ENCODE measurements at regions not wholly inside any gene's neighbourhood (a gene's known extent, or its start where the extent isn't known, plus 50 kb on each side); places are given as distances from the start of the nearest gene placed in this dataset.

DNA sequence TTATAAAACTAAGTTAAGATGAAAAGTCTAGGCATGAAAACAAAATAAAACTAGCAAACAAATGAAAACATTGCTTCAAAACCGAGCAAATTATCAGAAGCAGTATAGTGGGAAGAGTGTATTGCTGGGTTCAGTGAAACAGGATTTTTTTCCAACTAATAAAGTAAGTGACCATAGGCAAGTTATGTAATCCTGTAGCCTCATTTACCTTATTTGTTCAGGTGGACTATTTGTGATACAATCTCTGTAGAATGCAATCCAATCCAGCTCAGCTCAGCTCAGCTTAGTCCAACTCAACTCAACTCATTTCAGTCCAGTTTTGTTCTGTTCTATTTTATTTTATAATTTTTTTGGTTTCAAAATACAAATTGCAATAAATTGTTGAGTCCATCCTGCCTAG, 276.7 kb upstream of the LRIG3 start:
- Histone ChIP-seq H3K27me3 (replicated peaks; ENCODE audit: insufficient read depth, low read depth, low read length, poor library complexity) (no peaks in the 10 kb centered on the region), H3K4me3 (ENCODE audit: low read depth, low read length, poor library complexity, severe bottlenecking) (no peak overlapping the region), H3K9me3 (ENCODE audit: low read depth, low read length, poor library complexity, severe bottlenecking) (no peaks in the 10 kb centered on the region), H3K4me1 (ENCODE audit: insufficient read depth, low read length, poor library complexity, severe bottlenecking) (no peaks in the 10 kb centered on the region), H3K36me3 (ENCODE audit: insufficient read depth, low read length, poor library complexity, severe bottlenecking) (no peaks in the 10 kb centered on the region), H3K27ac (ENCODE audit: low read depth, low read length, poor library complexity, severe bottlenecking) (no peak overlapping the region)
- intact Hi-C loops (cut with micrococcal nuclease; ENCODE audit: unreplicated experiment), result no loop called here
- no peak for DNase-seq (ENCODE audit: low spot score)
- no peak for TF ChIP-seq EZH2 (IDR thresholded peaks at IDR 0.05; ENCODE audit: borderline replicate concordance, low read depth, low read length, poor library complexity, severe bottlenecking)
- TF ChIP-seq, protein P1, sequence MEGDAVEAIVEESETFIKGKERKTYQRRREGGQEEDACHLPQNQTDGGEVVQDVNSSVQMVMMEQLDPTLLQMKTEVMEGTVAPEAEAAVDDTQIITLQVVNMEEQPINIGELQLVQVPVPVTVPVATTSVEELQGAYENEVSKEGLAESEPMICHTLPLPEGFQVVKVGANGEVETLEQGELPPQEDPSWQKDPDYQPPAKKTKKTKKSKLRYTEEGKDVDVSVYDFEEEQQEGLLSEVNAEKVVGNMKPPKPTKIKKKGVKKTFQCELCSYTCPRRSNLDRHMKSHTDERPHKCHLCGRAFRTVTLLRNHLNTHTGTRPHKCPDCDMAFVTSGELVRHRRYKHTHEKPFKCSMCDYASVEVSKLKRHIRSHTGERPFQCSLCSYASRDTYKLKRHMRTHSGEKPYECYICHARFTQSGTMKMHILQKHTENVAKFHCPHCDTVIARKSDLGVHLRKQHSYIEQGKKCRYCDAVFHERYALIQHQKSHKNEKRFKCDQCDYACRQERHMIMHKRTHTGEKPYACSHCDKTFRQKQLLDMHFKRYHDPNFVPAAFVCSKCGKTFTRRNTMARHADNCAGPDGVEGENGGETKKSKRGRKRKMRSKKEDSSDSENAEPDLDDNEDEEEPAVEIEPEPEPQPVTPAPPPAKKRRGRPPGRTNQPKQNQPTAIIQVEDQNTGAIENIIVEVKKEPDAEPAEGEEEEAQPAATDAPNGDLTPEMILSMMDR (conservative IDR thresholded peaks at IDR 0.05; ENCODE audit: low read depth, low read length), result no peak
- no TSS peak for BruUV-seq (replicated peaks)
- CTCF ChIA-PET, result no interaction called here
- POLR2A ChIA-PET (ENCODE audit: low non-redundant PET), result no interaction called here

DNA sequence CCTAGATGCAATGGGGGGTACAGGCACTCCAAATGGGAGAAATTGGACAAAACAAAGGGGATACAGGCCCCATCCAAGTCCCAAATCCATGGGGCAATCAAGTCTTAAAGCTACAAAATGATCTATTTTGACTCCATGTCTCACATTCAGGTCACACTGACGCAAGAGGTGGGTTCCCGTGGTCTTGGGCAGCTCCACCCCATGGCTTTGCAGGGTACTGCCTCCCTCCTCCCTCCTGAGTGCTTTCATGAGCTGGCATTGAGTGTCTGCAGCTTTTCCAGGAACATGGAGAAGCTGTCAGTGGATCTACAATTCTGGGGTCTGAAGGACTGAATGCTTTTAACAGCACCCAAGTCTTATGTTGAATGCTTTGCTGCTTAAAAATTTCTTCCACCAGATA, 274.5 kb upstream of the LRIG3 start:
- TF ChIP-seq, protein P1 (conservative IDR thresholded peaks at IDR 0.05; ENCODE audit: low read depth, low read length), result no peak
- no peak for TF ChIP-seq EZH2 (IDR thresholded peaks at IDR 0.05; ENCODE audit: borderline replicate concordance, low read depth, low read length, poor library complexity, severe bottlenecking)
- Histone ChIP-seq H3K27ac (ENCODE audit: low read depth, low read length, poor library complexity, severe bottlenecking) (no peak overlapping the region), H3K9me3 (ENCODE audit: low read depth, low read length, poor library complexity, severe bottlenecking) (no peaks in the 10 kb centered on the region), H3K36me3 (ENCODE audit: insufficient read depth, low read length, poor library complexity, severe bottlenecking) (no peaks in the 10 kb centered on the region), H3K4me1 (ENCODE audit: insufficient read depth, low read length, poor library complexity, severe bottlenecking) (no peaks in the 10 kb centered on the region), H3K4me3 (ENCODE audit: low read depth, low read length, poor library complexity, severe bottlenecking) (no peak overlapping the region), H3K27me3 (replicated peaks; ENCODE audit: insufficient read depth, low read depth, low read length, poor library complexity) (no peaks in the 10 kb centered on the region)
- no peak for DNase-seq (ENCODE audit: low spot score)
- BruUV-seq (replicated peaks), result no TSS peak
- intact Hi-C loops (cut with micrococcal nuclease; ENCODE audit: unreplicated experiment), result no loop called here
- ChIA-PET POLR2A (ENCODE audit: low non-redundant PET) (no interaction called here), CTCF (interaction anchor here (0.6 kb wide), 1 partner anchor 1106 kb away, joined by 3 read pairs; no protein-coding TSS in a partner anchor)

DNA sequence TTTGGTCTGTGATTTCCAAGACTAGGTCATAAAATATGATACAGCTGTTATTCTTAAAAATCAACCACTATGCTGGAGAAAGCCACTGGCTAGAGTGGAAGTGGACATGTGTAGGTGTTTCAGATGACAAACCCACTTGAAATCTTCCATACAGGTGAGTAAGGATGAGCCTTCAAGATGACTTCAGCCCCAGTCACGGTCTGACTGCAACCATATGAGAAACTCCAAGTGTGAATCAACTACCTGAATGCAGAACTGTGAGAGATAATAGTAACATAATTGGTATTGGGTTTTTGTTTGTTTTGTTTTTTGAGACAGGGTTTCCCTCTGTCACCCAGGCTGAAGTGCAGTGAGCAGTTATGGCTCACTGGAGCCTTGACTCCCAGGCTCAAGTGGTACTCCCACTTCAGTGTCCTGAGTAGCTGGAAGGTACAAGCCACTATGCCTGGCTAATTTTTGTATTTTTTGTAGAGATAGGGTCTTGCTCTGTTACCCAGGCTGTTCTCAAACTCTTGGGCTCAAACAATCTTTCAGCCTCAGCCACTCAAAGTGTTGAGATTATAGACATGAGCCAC, 273.3 kb upstream of the LRIG3 start:
- no peaks in the 10 kb centered on the region for H3K4me1 ChIP-seq (ENCODE audit: insufficient read depth, low read length, poor library complexity, severe bottlenecking)
- no peaks in the 10 kb centered on the region for H3K9me3 ChIP-seq (ENCODE audit: low read depth, low read length, poor library complexity, severe bottlenecking)
- POLR2A ChIA-PET (ENCODE audit: low non-redundant PET), result no interaction called here
- no peak for TF ChIP-seq EZH2 (IDR thresholded peaks at IDR 0.05; ENCODE audit: borderline replicate concordance, low read depth, low read length, poor library complexity, severe bottlenecking)
- TF ChIP-seq, protein P1 (conservative IDR thresholded peaks at IDR 0.05; ENCODE audit: low read depth, low read length), result no peak
- intact Hi-C loops (cut with micrococcal nuclease; ENCODE audit: unreplicated experiment), result no loop called here
- no peak overlapping the region for H3K27ac ChIP-seq (ENCODE audit: low read depth, low read length, poor library complexity, severe bottlenecking)
- no peak for DNase-seq (ENCODE audit: low spot score)
- H3K4me3 ChIP-seq (ENCODE audit: low read depth, low read length, poor library complexity, severe bottlenecking), result no peak overlapping the region
- no peaks in the 10 kb centered on the region for H3K36me3 ChIP-seq (ENCODE audit: insufficient read depth, low read length, poor library complexity, severe bottlenecking)
- no peaks in the 10 kb centered on the region for H3K27me3 ChIP-seq (replicated peaks; ENCODE audit: insufficient read depth, low read depth, low read length, poor library complexity)
- CTCF ChIA-PET, result no interaction called here
- BruUV-seq (replicated peaks), result no TSS peak
